A673 (cell line): ENCODE measurements at regions not wholly inside any gene's neighbourhood (a gene's known extent, or its start where the extent isn't known, plus 50 kb on each side); places are given as distances from the start of the nearest gene placed in this dataset.

ENCODE experiments used
- EZH2 ChIP-seq: fragments of 200-600 bp; sonication (generic); IDR thresholded peaks from 2 replicates; pipeline ENCODE4 v1.6.1; 2017; ENCODE audit warnings: borderline replicate concordance, low read depth, mild to moderate bottlenecking, mixed read lengths, antibody characterized with exemption, low read length; ENCODE audit not compliant: poor library complexity, severe bottlenecking
- TF ChIP-seq, protein P1 (sequence below): fragments of 300-800, 200-600 bp; sonication (generic); conservative IDR thresholded peaks from 2 replicates; pipeline ENCODE4 v1.5.1; 2017; ENCODE audit warnings: low read depth, mild to moderate bottlenecking, antibody characterized with exemption, low read length, moderate library complexity, mixed read lengths

DNA sequence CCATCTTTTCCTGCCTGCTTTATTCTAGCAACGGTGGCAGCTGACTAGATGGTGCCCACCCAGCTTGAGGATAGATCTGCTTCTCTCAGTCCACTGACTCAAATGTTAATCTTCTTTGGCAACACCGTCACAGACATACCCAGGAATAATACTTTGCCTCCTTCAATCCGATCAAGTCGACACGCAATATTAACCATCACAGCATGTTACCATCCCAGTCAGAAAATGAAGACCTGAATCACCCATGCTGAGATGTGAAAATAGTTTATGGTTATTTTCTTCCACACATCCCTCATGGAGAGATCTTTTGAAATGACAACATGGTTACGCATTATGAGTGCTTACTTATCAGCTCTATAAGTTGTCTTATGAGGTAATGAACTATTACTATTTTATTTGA is 392.8 kb downstream of the SEC23A start:
- TF ChIP-seq, protein P1, sequence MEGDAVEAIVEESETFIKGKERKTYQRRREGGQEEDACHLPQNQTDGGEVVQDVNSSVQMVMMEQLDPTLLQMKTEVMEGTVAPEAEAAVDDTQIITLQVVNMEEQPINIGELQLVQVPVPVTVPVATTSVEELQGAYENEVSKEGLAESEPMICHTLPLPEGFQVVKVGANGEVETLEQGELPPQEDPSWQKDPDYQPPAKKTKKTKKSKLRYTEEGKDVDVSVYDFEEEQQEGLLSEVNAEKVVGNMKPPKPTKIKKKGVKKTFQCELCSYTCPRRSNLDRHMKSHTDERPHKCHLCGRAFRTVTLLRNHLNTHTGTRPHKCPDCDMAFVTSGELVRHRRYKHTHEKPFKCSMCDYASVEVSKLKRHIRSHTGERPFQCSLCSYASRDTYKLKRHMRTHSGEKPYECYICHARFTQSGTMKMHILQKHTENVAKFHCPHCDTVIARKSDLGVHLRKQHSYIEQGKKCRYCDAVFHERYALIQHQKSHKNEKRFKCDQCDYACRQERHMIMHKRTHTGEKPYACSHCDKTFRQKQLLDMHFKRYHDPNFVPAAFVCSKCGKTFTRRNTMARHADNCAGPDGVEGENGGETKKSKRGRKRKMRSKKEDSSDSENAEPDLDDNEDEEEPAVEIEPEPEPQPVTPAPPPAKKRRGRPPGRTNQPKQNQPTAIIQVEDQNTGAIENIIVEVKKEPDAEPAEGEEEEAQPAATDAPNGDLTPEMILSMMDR = no peak
- TF ChIP-seq EZH2 = no peak
